Endodermal cell (in vitro differentiated cells): ENCODE measurements at regions not wholly inside any gene's neighbourhood (a gene's known extent, or its start where the extent isn't known, plus 50 kb on each side); places are given as distances from the start of the nearest gene placed in this dataset.

ENCODE experiments used
- DNase-seq: peaks from one replicate; pipeline ENCODE4 v3.0.0-alpha.2; 2017
- H3K27ac ChIP-seq: 2 replicates; pipeline ENCODE4 v1.5.1; 2013; ENCODE audit warnings: mild to moderate bottlenecking, low read depth, low read length, moderate library complexity
- H3K27me3 ChIP-seq: 2 replicates; pipeline ENCODE4 v1.6.1; 2013; ENCODE audit warnings: mild to moderate bottlenecking, low read length, moderate library complexity; ENCODE audit not compliant: insufficient read depth, control insufficient read depth, poor library complexity, severe bottlenecking
- H3K36me3 ChIP-seq: 2 replicates; pipeline ENCODE4 v1.7.0; 2013; ENCODE audit warnings: mild to moderate bottlenecking, low read length, moderate library complexity; ENCODE audit not compliant: control insufficient read depth, insufficient read depth
- H3K4me1 ChIP-seq: one replicate; pipeline ENCODE4 v1.7.0; 2013; ENCODE audit warnings: low read length; ENCODE audit not compliant: control insufficient read depth, insufficient read depth
- H3K4me3 ChIP-seq: 2 replicates; pipeline ENCODE4 v1.5.1; 2013; ENCODE audit warnings: mild to moderate bottlenecking, low read length, moderate library complexity
- H3K9ac ChIP-seq: 2 replicates; pipeline ENCODE4 v1.6.1; 2013; ENCODE audit warnings: mild to moderate bottlenecking, low read length, moderate library complexity; ENCODE audit not compliant: poor library complexity, severe bottlenecking; ENCODE audit errors: extremely low read depth
- H3K9me3 ChIP-seq: 2 replicates; pipeline ENCODE4 v1.6.1; 2013; ENCODE audit warnings: mild to moderate bottlenecking, low read length, moderate library complexity; ENCODE audit not compliant: control insufficient read depth
- H3K27ac Mint-ChIP-seq: 2 replicates; pipeline ENCODE4 v1.8.0; 2020; ENCODE audit warnings: mixed read lengths
- H3K27me3 Mint-ChIP-seq: 2 replicates; pipeline ENCODE4 v1.8.0; 2021; ENCODE audit warnings: mild to moderate bottlenecking, mixed read lengths; ENCODE audit not compliant: insufficient read depth
- H3K36me3 Mint-ChIP-seq: 2 replicates; pipeline ENCODE4 v1.8.0; 2020; ENCODE audit warnings: low read depth, mixed read lengths
- H3K4me1 Mint-ChIP-seq: 2 replicates; pipeline ENCODE4 v1.8.0; 2020; ENCODE audit warnings: mixed read lengths
- H3K4me3 Mint-ChIP-seq: 2 replicates; pipeline ENCODE4 v1.8.0; 2020; ENCODE audit warnings: mild to moderate bottlenecking, moderate library complexity, mixed read lengths
- H3K9me3 Mint-ChIP-seq: 2 replicates; pipeline ENCODE4 v1.8.0; 2020; ENCODE audit warnings: mild to moderate bottlenecking, mixed read lengths
- CTCF ChIP-seq: fragments of 200-600 bp; sonication (generic); conservative IDR thresholded peaks from 2 replicates; pipeline ENCODE4 v1.5.0; 2021; ENCODE audit warnings: antibody characterized with exemption, mild to moderate bottlenecking
- WGBS, 2 experiments: methylation state at CpG; one replicate each; pipeline versions ENCODE4 v1.1.5 to v1.1.7; 2013; ENCODE audit warnings: missing lambda C conversion rate in 2 of 2, mixed read lengths in 1 of 2; ENCODE audit not compliant: insufficient coverage in 1 of 2, insufficient read length in 1 of 2; 5-methylcytosine and 5-hydroxymethylcytosine counted together

DNA sequence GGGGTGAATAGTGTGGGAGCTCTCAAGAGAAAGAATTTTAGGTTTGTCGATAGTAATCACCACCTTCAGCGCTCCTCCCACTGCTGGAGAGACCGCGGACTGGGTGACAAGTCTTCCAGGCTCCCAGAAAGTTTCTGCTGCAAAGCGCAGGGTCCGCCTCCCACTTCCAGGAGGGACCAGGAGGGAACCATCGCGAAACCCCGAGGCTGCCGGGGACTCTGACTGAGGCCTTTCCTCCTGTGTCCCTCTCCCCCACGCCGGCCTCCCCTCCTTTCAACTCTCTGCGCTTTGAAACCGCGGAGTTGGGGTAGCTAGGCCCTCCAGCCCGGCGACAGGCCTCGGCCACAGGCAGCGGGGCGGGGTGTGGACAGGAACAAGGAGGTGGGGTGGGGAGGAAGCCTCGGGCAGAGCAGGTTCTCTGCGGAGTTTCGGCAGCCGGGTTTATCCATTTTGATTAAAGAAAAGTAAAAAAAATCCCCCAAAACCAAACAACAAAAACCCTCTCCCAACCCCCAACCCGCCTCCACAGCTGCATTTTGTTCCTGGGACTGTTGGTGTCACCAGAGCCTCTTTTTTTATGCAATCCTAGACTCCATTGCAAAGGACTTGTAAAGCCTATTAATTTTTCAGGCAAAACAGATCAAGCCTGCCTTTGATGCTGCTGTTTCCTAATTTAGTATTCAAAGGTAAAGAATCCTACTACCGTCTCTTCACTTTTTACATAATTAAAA lies 157.2 kb downstream of the TM9SF2 start:
- peaks cover 27% of the 10 kb centered on the region for H3K4me1 ChIP-seq
- H3K27ac ChIP-seq, result peak overlapping the region; percentile 91
- TF ChIP-seq CTCF, result peak; percentile 64
- H3K27ac Mint-ChIP-seq, result peak overlapping the region; percentile 93
- H3K4me3 Mint-ChIP-seq, result peak overlapping the region; percentile 57
- no peaks in the 10 kb centered on the region for H3K9me3 ChIP-seq
- peak overlapping the region; percentile 30 for H3K9ac ChIP-seq
- H3K36me3 Mint-ChIP-seq, result no peaks in the 10 kb centered on the region
- peaks cover 68% of the 10 kb centered on the region for H3K4me1 Mint-ChIP-seq
- DNase-seq, result peak; percentile 89
- peak overlapping the region; percentile 57 for H3K4me3 ChIP-seq
- 9 to 47% methylated on average over 6 to 25 of the region's 26 CpGs for WGBS, 2 experiments
- no peaks in the 10 kb centered on the region for H3K36me3 ChIP-seq
- H3K9me3 Mint-ChIP-seq, result no peaks in the 10 kb centered on the region
- H3K27me3 Mint-ChIP-seq, result peaks cover 4% of the 10 kb centered on the region
- no peaks in the 10 kb centered on the region for H3K27me3 ChIP-seq

DNA sequence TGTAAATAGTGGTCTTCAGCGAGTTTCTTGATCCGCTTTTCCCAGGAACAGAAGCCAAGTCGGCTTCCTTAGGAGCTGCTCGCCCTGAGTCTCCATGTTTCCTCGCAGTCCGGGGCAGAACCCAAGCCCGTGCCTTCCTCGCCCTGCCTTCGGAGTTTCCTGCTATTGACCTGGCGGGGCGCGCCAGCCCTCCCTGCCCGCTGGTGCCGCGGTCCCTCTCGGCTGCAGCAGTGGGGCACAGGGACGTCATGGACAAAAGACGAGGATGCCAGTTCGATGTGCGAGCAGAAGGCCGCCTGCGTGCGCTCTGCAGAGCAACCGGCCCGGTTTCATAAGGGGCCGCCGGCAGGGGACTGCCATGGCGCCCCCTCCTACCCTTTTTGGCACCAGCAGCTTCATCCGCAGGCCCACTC lies 156.6 kb downstream of the TM9SF2 start:
- H3K4me1 Mint-ChIP-seq, result peaks cover 64% of the 10 kb centered on the region
- WGBS, 2 experiments, result 0 to 11% methylated on average over 1 to 29 of the region's 29 CpGs
- no peaks in the 10 kb centered on the region for H3K36me3 Mint-ChIP-seq
- H3K27ac ChIP-seq, result peak overlapping the region; percentile 91
- TF ChIP-seq CTCF, result peak; percentile 40
- peak overlapping the region; percentile 93 for H3K27ac Mint-ChIP-seq
- no peaks in the 10 kb centered on the region for H3K27me3 Mint-ChIP-seq
- peak overlapping the region; percentile 57 for H3K4me3 Mint-ChIP-seq
- H3K36me3 ChIP-seq, result no peaks in the 10 kb centered on the region
- peak overlapping the region; percentile 57 for H3K4me3 ChIP-seq
- no peaks in the 10 kb centered on the region for H3K9me3 ChIP-seq
- peak overlapping the region; percentile 30 for H3K9ac ChIP-seq
- peak; percentile 86 for DNase-seq
- H3K27me3 ChIP-seq, result no peaks in the 10 kb centered on the region
- peaks cover 23% of the 10 kb centered on the region for H3K4me1 ChIP-seq
- no peaks in the 10 kb centered on the region for H3K9me3 Mint-ChIP-seq

DNA sequence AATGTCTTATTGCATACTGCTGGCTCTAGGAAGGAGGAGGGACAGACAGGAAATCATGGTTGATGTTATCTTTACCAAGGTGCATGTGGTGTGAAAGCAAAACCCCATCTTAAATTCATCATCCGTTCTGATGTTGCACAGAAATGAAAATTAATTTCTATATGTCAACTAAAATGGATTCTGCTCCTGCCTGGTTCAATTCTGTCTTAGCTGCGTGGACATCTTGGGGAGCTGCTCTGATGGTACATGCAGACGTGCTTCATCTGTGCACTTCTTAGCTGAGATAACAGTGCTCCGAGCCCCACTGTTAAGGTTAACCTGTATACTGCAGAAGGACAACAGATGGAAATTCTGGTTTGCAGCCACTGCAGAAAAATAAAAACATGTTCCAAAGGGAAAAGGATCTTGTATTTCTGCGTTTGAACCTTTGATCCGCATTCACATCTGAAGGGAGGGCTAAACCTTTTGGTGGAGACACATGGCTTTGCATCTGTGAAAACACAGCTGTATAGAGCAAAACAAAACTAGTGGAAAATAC lies 155.6 kb downstream of the TM9SF2 start:
- no peak overlapping the region for H3K9ac ChIP-seq
- peak overlapping the region; percentile 57 for H3K4me3 Mint-ChIP-seq
- H3K27ac ChIP-seq, result peak overlapping the region; percentile 8
- H3K27me3 Mint-ChIP-seq, result no peaks in the 10 kb centered on the region
- no peak overlapping the region for H3K4me3 ChIP-seq
- H3K4me1 Mint-ChIP-seq, result peaks cover 56% of the 10 kb centered on the region
- no peaks in the 10 kb centered on the region for H3K27me3 ChIP-seq
- no peaks in the 10 kb centered on the region for H3K36me3 Mint-ChIP-seq
- no peak overlapping the region for H3K27ac Mint-ChIP-seq
- H3K9me3 Mint-ChIP-seq, result no peaks in the 10 kb centered on the region
- H3K4me1 ChIP-seq, result peaks cover 17% of the 10 kb centered on the region
- DNase-seq, result no peak
- no peaks in the 10 kb centered on the region for H3K36me3 ChIP-seq
- H3K9me3 ChIP-seq, result no peaks in the 10 kb centered on the region
- no peak for TF ChIP-seq CTCF
- 69 to 72% methylated on average over 6 of the region's 6 CpGs for WGBS, 2 experiments
